Activated naive CD8-positive, alpha-beta T cell treated with anti-CD3 and anti-CD28 coated beads, Interleukin-2, amount 10 ng/mL, durations not matched to agents 7 days and 5 days (primary cell): ENCODE measurements at regions not wholly inside any gene's neighbourhood (a gene's known extent, or its start where the extent isn't known, plus 50 kb on each side); places are given as distances from the start of the nearest gene placed in this dataset.
A peak's percentile ranks its signal among the peaks of the same experiment; 100 is the strongest.

Source experiments
- ATAC-seq: fragments of 150-1000 bp; cut with Tn5 transposase; one replicate; pipeline ENCODE4 v1.10.0; 2021; ENCODE audit warnings: low read depth, moderate library complexity
- POLR2A ChIA-PET: fragments of 350-600 bp; sonication (Branson Sonifier 250); formaldehyde crosslinking; loops from one replicate; lab custom pipeline; 2021; ENCODE audit warnings: antibody characterized with exemption; lab: Charles Lee
- DNase-seq: peaks from one replicate; pipeline ENCODE4 v3.0.0; 2021
- H3K27ac Mint-ChIP-seq: one replicate; pipeline ENCODE4 v1.8.0; 2022; ENCODE audit warnings: mild to moderate bottlenecking, mixed read lengths
- H3K27me3 Mint-ChIP-seq: one replicate; pipeline ENCODE4 v1.8.0; 2022; ENCODE audit warnings: mild to moderate bottlenecking, moderate library complexity, mixed read lengths
- H3K36me3 Mint-ChIP-seq: one replicate; pipeline ENCODE4 v1.8.0; 2021; ENCODE audit warnings: mild to moderate bottlenecking, mixed read lengths
- H3K4me1 Mint-ChIP-seq: one replicate; pipeline ENCODE4 v1.8.0; 2021; ENCODE audit warnings: mixed read lengths
- H3K4me3 Mint-ChIP-seq: one replicate; pipeline ENCODE4 v1.8.0; 2022; ENCODE audit warnings: mild to moderate bottlenecking, moderate library complexity, mixed read lengths
- H3K9me3 Mint-ChIP-seq: one replicate; pipeline ENCODE4 v1.8.0; 2021; ENCODE audit warnings: mixed read lengths

DNA sequence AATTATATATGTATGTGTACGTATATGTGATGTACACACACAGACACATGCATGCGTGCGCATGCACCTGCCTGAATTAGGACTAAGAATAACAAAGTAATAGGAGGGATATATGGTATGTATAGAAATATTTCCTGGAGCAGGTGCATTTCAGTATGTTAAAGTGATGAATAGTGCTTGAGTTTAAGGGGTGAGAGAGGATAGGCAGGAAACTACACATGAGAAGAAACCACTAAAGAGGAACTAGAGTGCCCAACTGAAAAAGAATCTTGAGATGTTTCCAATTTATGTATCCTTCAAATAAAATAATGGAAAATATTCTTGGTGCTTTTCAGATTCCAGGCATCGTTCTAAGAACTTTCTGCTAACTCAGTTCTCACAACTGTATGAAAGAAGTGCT, 52.6 kb upstream of the UNC5C start:
- H3K27ac Mint-ChIP-seq, result no peak overlapping the region
- no peaks in the 10 kb centered on the region for H3K36me3 Mint-ChIP-seq
- peaks cover 9% of the 10 kb centered on the region for H3K27me3 Mint-ChIP-seq
- H3K4me1 Mint-ChIP-seq, result peaks cover 9% of the 10 kb centered on the region
- H3K9me3 Mint-ChIP-seq, result no peaks in the 10 kb centered on the region
- no peak for DNase-seq
- no peak for ATAC-seq
- no peak overlapping the region for H3K4me3 Mint-ChIP-seq
- POLR2A ChIA-PET, result no interaction called here

DNA sequence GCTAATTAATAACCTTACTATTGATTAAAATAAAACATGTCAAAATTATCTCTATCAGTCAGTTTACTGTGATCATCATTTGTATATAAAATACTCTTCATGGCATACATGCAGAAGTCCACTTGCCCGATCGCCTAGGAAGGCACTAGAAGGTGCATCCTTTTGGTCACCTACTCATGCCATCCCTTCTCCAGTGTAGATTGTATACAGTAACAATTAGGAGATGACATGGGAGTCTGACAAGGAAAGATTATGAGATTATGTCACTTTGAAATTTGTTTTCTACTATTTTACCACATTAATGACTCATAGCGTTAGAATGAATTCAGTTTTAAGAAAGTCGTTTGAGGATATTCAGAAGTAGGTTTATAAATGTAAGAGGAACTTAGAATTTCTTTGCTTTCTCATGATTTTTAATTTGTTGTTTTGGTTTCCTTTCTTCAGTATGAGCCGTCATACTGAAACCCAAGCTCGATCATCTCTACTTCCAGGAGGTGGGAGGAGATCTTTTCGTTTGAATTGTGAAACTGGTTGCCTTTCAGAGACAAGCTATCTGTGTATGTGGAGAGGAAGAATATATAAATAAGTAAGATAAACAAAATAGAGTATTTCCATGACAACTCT, 51.1 kb upstream of the UNC5C start:
- ATAC-seq, result peak; percentile 68
- Mint-ChIP-seq H3K27me3 (peaks cover 13% of the 10 kb centered on the region), H3K27ac (peak overlapping the region; percentile 12), H3K9me3 (no peaks in the 10 kb centered on the region), H3K36me3 (no peaks in the 10 kb centered on the region), H3K4me3 (peak overlapping the region; percentile 58), H3K4me1 (peaks cover 9% of the 10 kb centered on the region)
- DNase-seq, result no peak
- POLR2A ChIA-PET, result no interaction called here
